SJCRH30 (cell line): ENCODE measurements at regions not wholly inside any gene's neighbourhood (a gene's known extent, or its start where the extent isn't known, plus 50 kb on each side); places are given as distances from the start of the nearest gene placed in this dataset.

Source experiments
- DNase-seq, 2 experiments: peaks; one replicate each; pipeline ENCODE4 v3.0.0-alpha.2; 2015 to 2020
- H3K27ac ChIP-seq: fragments of 250-450 bp; sonication (Bioruptor Pico); 2 replicates; pipeline ENCODE4 v1.5.1; 2020; ENCODE audit warnings: mild to moderate bottlenecking, moderate library complexity
- H3K27me3 ChIP-seq: fragments of 250-450 bp; sonication (Bioruptor Pico); 2 replicates; pipeline ENCODE4 v1.5.1; 2020; ENCODE audit warnings: mild to moderate bottlenecking, moderate library complexity
- H3K36me3 ChIP-seq: fragments of 250-450 bp; sonication (Bioruptor Pico); 2 replicates; pipeline ENCODE4 v1.5.1; 2020; ENCODE audit warnings: mild to moderate bottlenecking, moderate library complexity
- H3K4me1 ChIP-seq: fragments of 250-450 bp; sonication (Bioruptor Pico); 2 replicates; pipeline ENCODE4 v1.5.1; 2020; ENCODE audit warnings: mild to moderate bottlenecking, moderate library complexity
- H3K4me3 ChIP-seq: fragments of 250-450 bp; sonication (Bioruptor Pico); 2 replicates; pipeline ENCODE4 v1.5.1; 2020; ENCODE audit warnings: mild to moderate bottlenecking, moderate library complexity
- H3K9me3 ChIP-seq: fragments of 250-450 bp; sonication (Bioruptor Pico); replicated peaks from 2 replicates; pipeline ENCODE4 v1.5.1; 2020; ENCODE audit warnings: mild to moderate bottlenecking, moderate library complexity

- Histone ChIP-seq H3K9me3 (no peaks in the 10 kb centered on the region), H3K27ac (no peak overlapping the region), H3K4me3 (no peak overlapping the region), H3K27me3 (no peaks in the 10 kb centered on the region), H3K36me3 (no peaks in the 10 kb centered on the region), H3K4me1 (no peaks in the 10 kb centered on the region)
- no peak for DNase-seq
Measured at GRCh38 chr3:71919572-71919971, 134.6 kb upstream of the PROK2 start.

DNA sequence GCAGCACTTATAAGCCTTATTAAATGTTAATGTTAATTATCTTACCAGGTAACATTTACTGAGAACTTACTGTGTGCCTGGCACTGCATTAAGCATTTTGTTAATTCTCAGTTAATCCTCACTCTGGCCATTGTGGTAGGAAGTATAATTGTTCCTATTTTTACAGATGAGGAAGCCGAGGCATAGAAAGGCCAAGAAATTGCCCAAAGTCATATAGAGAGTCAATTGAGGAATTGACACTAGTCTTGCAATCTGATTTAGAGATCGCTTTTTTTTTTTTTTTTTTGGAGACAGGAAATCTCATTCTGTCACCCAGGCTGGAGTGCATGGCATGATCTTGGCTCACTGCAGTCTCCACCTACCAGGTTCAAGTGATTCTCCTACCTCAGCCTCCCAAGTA is 132.6 kb upstream of the PROK2 start:
- H3K9me3 ChIP-seq: no peaks in the 10 kb centered on the region
- H3K27ac ChIP-seq: no peak overlapping the region
- H3K4me1 ChIP-seq: no peaks in the 10 kb centered on the region
- no peak for DNase-seq
- no peaks in the 10 kb centered on the region for H3K27me3 ChIP-seq
- no peak overlapping the region for H3K4me3 ChIP-seq
- no peaks in the 10 kb centered on the region for H3K36me3 ChIP-seq

- no peak overlapping the region for H3K27ac ChIP-seq
- DNase-seq: no peak
- no peaks in the 10 kb centered on the region for H3K36me3 ChIP-seq
- no peaks in the 10 kb centered on the region for H3K27me3 ChIP-seq
- no peak overlapping the region for H3K4me3 ChIP-seq
- no peaks in the 10 kb centered on the region for H3K9me3 ChIP-seq
- H3K4me1 ChIP-seq: no peaks in the 10 kb centered on the region
Measured at GRCh38 chr3:71916747-71917369, 131.9 kb upstream of the PROK2 start.

DNA sequence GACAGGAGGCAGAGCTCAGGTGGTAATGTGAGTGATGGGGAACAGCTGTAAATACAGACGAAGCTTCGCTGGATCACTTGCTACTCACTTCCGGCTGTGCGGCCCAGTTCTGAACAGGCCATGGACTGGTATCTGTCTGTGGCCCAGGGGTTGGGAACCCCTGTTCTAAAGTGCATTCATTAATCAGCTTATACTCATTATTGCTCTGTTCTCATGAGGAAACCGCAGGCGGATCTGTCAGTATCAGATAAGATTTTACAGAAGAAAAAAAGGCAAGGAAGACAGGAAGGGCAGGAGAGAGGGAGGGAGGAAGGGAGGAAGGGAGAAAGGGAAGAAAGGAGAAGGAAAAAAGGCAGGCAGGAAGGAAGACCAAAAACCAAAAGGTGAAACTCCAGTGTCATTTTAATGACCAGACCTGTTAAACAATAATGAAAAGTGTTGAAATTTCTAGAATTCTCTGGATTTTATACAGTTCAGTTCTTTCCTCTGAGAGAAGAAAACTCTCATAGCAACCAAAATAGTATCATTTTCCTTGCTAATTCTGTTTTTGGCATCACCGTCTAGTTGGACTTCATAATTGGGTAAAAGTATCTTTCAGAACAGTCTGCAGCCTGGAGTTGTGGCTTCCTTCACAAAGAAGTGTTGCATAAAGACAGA is 128.0 kb upstream of the PROK2 start:
- no peak for DNase-seq
- Histone ChIP-seq H3K27ac (no peak overlapping the region), H3K4me1 (no peaks in the 10 kb centered on the region), H3K27me3 (no peaks in the 10 kb centered on the region), H3K9me3 (no peaks in the 10 kb centered on the region), H3K4me3 (no peak overlapping the region), H3K36me3 (no peaks in the 10 kb centered on the region)

DNA sequence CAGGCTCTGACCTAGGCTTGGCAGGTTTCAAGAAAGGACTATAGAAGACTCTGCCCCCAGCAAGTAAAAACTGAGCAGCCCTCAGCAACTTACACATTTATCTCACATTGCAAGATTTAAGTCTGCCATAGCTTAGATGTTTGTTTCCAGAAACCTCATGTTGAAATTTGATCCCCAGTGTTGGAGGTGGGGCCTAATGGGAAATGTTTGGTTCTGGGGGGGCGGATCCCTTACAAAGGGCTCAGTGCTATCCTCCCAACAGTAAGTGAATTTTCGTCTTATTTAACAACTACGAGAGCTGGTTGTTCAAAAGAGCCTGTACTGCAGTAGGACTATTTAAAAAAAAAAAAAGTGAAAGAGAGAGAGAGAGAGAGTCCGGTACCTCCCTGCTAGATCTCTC is 125.2 kb upstream of the PROK2 start:
- no peak overlapping the region for H3K4me3 ChIP-seq
- no peaks in the 10 kb centered on the region for H3K4me1 ChIP-seq
- H3K9me3 ChIP-seq: no peaks in the 10 kb centered on the region
- no peak overlapping the region for H3K27ac ChIP-seq
- no peaks in the 10 kb centered on the region for H3K36me3 ChIP-seq
- DNase-seq: no peak
- no peaks in the 10 kb centered on the region for H3K27me3 ChIP-seq

- no peaks in the 10 kb centered on the region for H3K4me1 ChIP-seq
- H3K36me3 ChIP-seq: no peaks in the 10 kb centered on the region
- no peak overlapping the region for H3K4me3 ChIP-seq
- no peaks in the 10 kb centered on the region for H3K9me3 ChIP-seq
- no peak for DNase-seq
- H3K27me3 ChIP-seq: no peaks in the 10 kb centered on the region
- no peak overlapping the region for H3K27ac ChIP-seq
Measured at GRCh38 chr3:71907996-71908395, 123.0 kb upstream of the PROK2 start.

- DNase-seq: no peak
- H3K27me3 ChIP-seq: no peaks in the 10 kb centered on the region
- no peaks in the 10 kb centered on the region for H3K4me1 ChIP-seq
- H3K36me3 ChIP-seq: no peaks in the 10 kb centered on the region
- H3K9me3 ChIP-seq: no peaks in the 10 kb centered on the region
- H3K27ac ChIP-seq: no peak overlapping the region
- H3K4me3 ChIP-seq: no peak overlapping the region
Measured at GRCh38 chr3:71906976-71907375, 122.0 kb upstream of the PROK2 start.

DNA sequence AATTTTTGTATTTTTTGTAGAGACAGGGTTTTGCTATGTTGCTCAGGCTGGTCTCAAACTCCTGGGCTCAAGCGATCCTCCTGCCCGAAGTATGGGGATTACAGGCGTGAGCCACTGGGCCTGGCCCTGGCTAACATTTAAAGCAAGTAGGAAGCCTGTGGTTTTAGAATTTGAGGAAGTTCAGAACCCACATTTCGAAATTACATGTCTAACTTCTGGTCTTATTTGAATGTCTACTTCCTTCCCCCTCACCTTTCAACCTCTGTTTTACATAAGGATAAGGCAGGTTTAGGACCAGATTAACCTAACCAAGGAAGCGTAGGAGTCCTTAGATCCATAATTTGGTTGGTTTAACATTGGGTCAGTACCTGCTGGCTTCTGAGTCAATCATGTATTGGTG is 120.5 kb upstream of the PROK2 start:
- Histone ChIP-seq H3K4me1 (no peaks in the 10 kb centered on the region), H3K4me3 (no peak overlapping the region), H3K27me3 (no peaks in the 10 kb centered on the region), H3K36me3 (no peaks in the 10 kb centered on the region), H3K27ac (no peak overlapping the region), H3K9me3 (no peaks in the 10 kb centered on the region)
- DNase-seq: no peak

DNA sequence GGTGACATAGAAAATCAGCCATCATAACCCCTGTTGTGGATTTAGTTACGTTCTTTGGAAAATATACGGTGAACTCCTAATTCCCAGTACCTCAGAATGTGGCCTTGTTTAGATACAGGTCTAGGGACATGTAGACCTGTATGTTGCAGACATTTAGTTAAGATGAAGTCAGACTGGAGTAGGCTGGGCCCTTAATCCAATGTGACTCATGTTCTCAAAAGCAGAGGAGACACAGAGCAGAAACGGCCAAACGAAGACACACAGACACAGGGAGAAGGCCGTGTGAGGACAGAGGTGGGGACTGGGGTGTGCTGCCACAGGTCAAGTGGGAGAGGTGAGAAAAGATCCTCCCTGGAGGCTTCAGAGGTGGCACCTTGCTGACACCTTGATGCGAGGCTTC is 119.0 kb upstream of the PROK2 start:
- H3K36me3 ChIP-seq: no peaks in the 10 kb centered on the region
- H3K4me3 ChIP-seq: no peak overlapping the region
- no peaks in the 10 kb centered on the region for H3K9me3 ChIP-seq
- DNase-seq: no peak
- no peaks in the 10 kb centered on the region for H3K27me3 ChIP-seq
- no peak overlapping the region for H3K27ac ChIP-seq
- H3K4me1 ChIP-seq: no peaks in the 10 kb centered on the region

DNA sequence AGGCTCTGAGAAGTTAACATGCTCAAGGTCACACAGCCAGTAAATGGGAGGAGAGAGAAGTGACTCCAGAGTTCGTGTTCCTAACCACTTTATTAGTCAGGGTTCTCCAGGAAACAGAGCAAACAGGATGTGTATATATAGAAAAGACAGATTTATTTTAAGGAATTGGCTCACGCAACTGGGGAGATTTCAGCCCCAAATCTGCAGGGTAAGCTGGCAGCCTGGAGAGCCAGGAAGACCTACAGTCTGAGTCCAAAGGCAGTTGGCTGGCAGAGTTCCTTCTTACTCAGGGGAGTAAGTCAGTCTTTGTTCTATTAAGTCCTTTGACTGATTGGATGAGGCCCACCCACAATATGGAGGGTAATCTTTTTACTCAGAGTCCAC is 118.2 kb upstream of the PROK2 start:
- no peaks in the 10 kb centered on the region for H3K27me3 ChIP-seq
- H3K27ac ChIP-seq: no peak overlapping the region
- no peak overlapping the region for H3K4me3 ChIP-seq
- DNase-seq: no peak
- H3K9me3 ChIP-seq: no peaks in the 10 kb centered on the region
- no peaks in the 10 kb centered on the region for H3K4me1 ChIP-seq
- H3K36me3 ChIP-seq: no peaks in the 10 kb centered on the region

- Histone ChIP-seq H3K36me3 (no peaks in the 10 kb centered on the region), H3K9me3 (no peaks in the 10 kb centered on the region), H3K27ac (no peak overlapping the region), H3K27me3 (no peaks in the 10 kb centered on the region), H3K4me3 (no peak overlapping the region), H3K4me1 (no peaks in the 10 kb centered on the region)
- DNase-seq: no peak
Measured at GRCh38 chr3:71902258-71903111, 117.5 kb upstream of the PROK2 start.

- no peak overlapping the region for H3K4me3 ChIP-seq
- no peak for DNase-seq
- H3K27ac ChIP-seq: no peak overlapping the region
- no peaks in the 10 kb centered on the region for H3K27me3 ChIP-seq
- no peaks in the 10 kb centered on the region for H3K36me3 ChIP-seq
- H3K4me1 ChIP-seq: no peaks in the 10 kb centered on the region
- no peaks in the 10 kb centered on the region for H3K9me3 ChIP-seq
Measured at GRCh38 chr3:71901645-71902044, 116.7 kb upstream of the PROK2 start.

GRCh38 chr3:71900057-71900456 is 115.1 kb upstream of the PROK2 start:
- Histone ChIP-seq H3K36me3 (no peaks in the 10 kb centered on the region), H3K9me3 (no peaks in the 10 kb centered on the region), H3K27ac (no peak overlapping the region), H3K4me3 (no peak overlapping the region), H3K27me3 (no peaks in the 10 kb centered on the region), H3K4me1 (no peaks in the 10 kb centered on the region)
- DNase-seq: no peak

- Histone ChIP-seq H3K27ac (no peak overlapping the region), H3K27me3 (no peaks in the 10 kb centered on the region), H3K4me1 (no peaks in the 10 kb centered on the region), H3K4me3 (no peak overlapping the region), H3K36me3 (no peaks in the 10 kb centered on the region), H3K9me3 (no peaks in the 10 kb centered on the region)
- DNase-seq: no peak
Measured at GRCh38 chr3:71896751-71897150, 111.8 kb upstream of the PROK2 start.

GRCh38 chr3:71893702-71894479 is 108.9 kb upstream of the PROK2 start:
- no peak overlapping the region for H3K4me3 ChIP-seq
- H3K4me1 ChIP-seq: no peaks in the 10 kb centered on the region
- H3K36me3 ChIP-seq: no peaks in the 10 kb centered on the region
- H3K27ac ChIP-seq: no peak overlapping the region
- no peaks in the 10 kb centered on the region for H3K27me3 ChIP-seq
- DNase-seq: no peak
- no peaks in the 10 kb centered on the region for H3K9me3 ChIP-seq
